ENCODE measurements at regions not wholly inside any gene's neighbourhood (a gene's known extent, or its start where the extent isn't known, plus 50 kb on each side); places are given as distances from the start of the nearest gene placed in this dataset.

DNA sequence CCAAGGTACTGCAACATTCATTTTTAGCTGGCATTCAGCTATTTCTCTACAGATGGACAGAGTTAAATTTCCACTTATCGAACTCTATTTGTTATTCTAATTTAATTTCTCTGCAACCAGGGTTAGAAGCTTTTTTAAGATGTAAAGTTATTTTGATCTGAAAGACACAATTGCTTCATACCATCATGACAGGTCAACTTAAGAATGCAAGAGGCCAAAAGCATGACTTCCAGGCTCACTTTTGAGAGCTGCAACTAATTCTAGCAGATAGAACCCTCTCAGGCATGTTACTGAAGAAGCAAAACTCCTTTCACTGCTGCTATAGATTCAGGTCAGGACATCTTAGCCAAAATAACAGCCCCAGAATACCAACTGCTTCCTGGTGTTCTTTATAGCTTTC is 86.5 kb upstream of the GALNT18 start:
- TF ChIP-seq, protein P1, sequence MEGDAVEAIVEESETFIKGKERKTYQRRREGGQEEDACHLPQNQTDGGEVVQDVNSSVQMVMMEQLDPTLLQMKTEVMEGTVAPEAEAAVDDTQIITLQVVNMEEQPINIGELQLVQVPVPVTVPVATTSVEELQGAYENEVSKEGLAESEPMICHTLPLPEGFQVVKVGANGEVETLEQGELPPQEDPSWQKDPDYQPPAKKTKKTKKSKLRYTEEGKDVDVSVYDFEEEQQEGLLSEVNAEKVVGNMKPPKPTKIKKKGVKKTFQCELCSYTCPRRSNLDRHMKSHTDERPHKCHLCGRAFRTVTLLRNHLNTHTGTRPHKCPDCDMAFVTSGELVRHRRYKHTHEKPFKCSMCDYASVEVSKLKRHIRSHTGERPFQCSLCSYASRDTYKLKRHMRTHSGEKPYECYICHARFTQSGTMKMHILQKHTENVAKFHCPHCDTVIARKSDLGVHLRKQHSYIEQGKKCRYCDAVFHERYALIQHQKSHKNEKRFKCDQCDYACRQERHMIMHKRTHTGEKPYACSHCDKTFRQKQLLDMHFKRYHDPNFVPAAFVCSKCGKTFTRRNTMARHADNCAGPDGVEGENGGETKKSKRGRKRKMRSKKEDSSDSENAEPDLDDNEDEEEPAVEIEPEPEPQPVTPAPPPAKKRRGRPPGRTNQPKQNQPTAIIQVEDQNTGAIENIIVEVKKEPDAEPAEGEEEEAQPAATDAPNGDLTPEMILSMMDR (IDR thresholded peaks at IDR 0.05; ENCODE audit: low read depth, low read length), result no peak
- no peak for TF ChIP-seq POLR2A (IDR thresholded peaks at IDR 0.05; ENCODE audit: extremely low read depth, insufficient read length)
- TF ChIP-seq MYC (IDR thresholded peaks at IDR 0.05; ENCODE audit: low read depth, low read length), result no peak
- TF ChIP-seq, protein P2, sequence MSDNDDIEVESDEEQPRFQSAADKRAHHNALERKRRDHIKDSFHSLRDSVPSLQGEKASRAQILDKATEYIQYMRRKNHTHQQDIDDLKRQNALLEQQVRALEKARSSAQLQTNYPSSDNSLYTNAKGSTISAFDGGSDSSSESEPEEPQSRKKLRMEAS (IDR thresholded peaks at IDR 0.05; ENCODE audit: low read depth, low read length), result no peak
